NCI-H2081 (cell line): ENCODE measurements at regions not wholly inside any gene's neighbourhood (a gene's known extent, or its start where the extent isn't known, plus 50 kb on each side); places are given as distances from the start of the nearest gene placed in this dataset.
A peak's percentile ranks its signal among the peaks of the same experiment; 100 is the strongest.

Experiments
- DNase-seq, 2 experiments: peaks; one replicate each; lab custom pipeline; 2025; lab: John Stamatoyannopoulos, UW

DNA sequence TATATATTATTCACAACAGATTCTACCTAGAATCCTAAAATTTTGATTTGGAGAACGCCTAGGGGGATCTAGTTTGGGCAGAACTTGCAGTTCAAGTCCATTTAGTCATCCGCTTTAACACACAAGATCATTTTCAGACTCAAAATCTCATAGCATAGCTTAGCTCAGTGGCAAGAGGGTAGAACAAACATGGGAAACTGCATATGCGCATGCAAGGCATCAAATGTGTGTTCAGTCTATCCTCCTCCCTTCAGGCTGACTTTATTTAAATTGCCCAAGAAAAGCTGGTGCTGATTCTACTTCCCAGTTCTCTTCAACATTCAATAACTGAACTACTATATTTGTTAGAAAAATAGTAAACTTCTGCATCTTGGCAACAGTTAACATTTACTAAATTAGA lies 79.6 kb upstream of the NRXN1 start:
- DNase-seq, result no peak

DNA sequence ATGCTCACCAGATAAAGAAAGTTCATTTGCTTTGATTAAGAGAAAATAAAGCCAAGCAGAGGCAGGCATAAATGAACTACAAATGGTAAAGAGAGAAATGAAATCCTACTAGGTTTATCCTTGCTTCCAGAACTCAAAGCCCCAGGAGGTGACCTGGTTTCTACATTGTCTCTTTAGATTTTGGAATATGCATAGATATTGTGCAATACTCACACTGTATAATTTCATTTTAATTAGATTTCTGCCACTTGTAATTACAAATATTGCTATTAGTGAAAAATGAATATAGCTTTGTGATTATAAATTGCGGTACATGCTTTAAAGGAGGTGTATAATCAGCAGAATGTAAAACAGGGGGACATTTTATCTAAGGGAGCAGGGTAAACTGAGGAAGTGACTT lies 76.9 kb upstream of the NRXN1 start:
- no peak for DNase-seq

DNA sequence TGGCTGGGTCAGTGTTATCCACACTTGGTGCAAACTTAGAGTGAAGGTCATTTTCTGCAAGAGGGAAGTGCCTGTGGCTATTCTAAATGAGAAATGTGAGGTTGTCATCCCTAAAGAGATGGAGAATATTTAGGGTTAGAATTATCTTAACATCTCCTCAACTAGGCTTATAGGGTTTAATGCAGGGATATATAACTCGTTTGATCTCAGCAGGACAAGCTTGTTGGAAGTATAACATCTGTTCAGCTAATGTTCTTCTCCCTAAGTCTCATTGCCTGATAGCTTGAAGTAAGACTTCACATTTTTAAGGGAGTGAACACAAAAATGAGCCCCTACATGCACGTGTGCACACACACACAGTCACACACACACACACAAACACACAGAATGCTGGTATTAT lies 75.9 kb upstream of the NRXN1 start:
- DNase-seq, result no peak

DNA sequence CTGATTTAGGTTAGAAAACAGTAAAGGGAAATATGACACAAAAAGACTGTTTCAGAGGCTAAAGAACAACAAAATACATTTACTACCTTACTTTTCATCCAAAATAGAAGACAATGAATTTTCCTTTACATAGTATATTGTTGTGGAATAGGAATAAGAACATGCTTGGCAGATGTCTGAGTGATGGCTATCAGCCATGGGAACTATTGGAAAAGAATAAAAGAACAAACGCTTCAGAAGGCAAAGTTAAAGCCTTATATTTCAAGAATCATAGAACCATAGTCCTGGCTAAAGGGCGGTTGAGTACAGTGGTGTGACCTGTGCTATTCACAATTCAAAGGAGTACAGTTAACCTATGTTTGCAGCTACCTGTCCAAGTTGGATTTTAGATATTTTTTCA lies 73.9 kb upstream of the NRXN1 start:
- no peak for DNase-seq

DNA sequence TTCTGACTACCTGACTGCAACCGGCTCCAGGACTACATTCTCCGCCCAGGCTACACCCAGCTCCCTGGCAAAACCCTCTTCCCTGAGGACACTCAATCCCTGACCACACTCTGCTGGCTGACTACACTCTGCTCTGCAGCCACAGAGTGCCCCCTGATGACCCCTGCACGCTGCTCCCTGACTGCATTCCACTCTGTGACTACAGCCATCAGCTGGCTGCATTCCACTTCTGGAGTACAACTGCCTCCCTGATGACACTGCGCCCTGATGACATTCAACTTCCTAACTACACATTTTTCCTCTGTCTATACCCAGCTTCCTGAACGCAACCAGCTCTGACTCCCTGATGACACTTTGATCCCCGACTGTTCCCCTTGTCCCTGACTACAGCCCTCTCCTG lies 71.3 kb upstream of the NRXN1 start:
- no peak for DNase-seq

DNA sequence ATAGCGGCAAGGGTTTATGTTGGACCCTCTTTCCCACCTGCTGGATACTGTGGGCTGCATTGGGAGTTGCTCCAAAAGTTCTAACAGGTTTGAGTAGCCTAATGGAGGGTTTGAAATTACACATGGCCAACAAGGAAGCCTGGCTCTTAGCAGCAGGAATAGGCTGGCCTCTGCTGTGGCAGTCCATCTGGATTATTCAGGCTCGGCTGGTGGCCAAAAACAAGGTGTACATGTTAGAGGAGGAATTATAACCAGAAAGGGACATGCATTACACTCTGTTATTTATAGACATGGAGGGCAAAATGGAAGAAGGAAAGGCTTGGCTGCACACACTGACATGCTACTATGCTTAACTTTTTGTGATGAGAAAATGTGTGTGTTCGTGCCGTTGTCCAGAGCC lies 61.1 kb upstream of the NRXN1 start:
- no peak for DNase-seq

DNA sequence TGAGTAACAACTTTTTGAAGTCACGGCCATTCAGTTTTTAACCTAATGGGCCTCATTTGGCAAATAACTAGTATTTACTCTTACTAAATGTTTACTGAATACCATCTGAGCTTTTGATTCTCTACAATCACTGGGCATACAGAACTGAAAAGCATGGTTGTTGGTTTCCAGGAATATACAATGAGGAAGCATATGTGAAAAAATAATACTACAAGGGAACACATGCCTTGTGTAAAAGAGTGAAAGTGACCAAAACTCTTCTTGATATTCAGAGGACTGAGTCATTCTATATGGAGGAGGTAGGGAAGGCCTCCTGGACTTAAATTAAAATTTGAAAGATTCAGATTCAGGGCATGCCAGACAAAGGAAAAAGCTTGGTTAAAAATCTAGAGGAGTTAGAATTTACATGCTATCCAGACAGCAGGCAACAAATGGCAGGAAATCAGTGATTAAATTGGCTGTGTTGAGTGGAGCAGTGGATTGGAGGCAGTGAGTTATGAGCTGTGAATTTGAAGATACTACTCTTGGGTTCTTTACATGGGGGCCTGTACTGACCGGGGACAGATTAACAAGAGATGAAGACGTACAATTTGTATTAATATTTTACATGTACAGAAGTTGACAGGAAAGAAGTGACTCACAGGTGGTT lies 53.6 kb upstream of the NRXN1 start:
- DNase-seq, result peak in 1 of 2 experiments; percentile 65

DNA sequence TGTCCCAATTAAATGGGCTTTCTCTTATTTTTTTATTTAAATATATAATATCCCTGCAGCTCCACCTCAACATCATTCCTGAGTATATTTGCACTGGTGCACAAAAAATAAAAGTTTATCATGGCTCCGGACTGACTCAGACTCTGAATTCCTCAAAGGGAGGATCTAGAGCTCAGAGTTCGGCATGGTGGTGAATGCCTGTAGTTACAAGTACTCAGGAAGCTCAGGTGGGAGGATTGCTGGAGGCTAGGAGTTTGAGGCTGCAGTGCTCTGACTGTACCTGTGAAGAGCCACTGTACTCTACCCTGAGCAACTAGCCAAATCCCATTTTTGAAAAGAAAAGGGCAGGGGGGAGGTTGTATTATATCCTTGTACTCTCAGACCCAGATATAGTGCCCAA lies 52.8 kb upstream of the NRXN1 start:
- DNase-seq, result peak in 1 of 2 experiments; percentile 25
